ENCODE measurements at regions not wholly inside any gene's neighbourhood (a gene's known extent, or its start where the extent isn't known, plus 50 kb on each side); places are given as distances from the start of the nearest gene placed in this dataset.

GRCh38 chr6:105775095-105775494 lies 311.0 kb upstream of the PRDM1 start:
- H3K27ac ChIP-seq (ENCODE audit: low read depth, low read length), result no peak overlapping the region
- H3K27me3 ChIP-seq (ENCODE audit: insufficient read depth, low read length), result no peaks in the 10 kb centered on the region
- no peak overlapping the region for H3K9ac ChIP-seq (ENCODE audit: low read depth, low read length)
- no peak overlapping the region for H3K4me3 ChIP-seq (ENCODE audit: low read length)
- peaks cover 20% of the 10 kb centered on the region for H3K9me3 ChIP-seq (ENCODE audit: insufficient read depth, low read depth, low read length)
- no peaks in the 10 kb centered on the region for H3K4me1 ChIP-seq (ENCODE audit: insufficient read depth, low read length)
- 80% methylated on average over 1 of the region's 1 CpG for WGBS
- no peaks in the 10 kb centered on the region for H3K36me3 ChIP-seq (ENCODE audit: insufficient read depth, low read length)

GRCh38 chr6:105774247-105774646 lies 311.9 kb upstream of the PRDM1 start:
- WGBS, result no CpG with 5 or more reads among the region's 1 CpG
- no peaks in the 10 kb centered on the region for H3K27me3 ChIP-seq (ENCODE audit: insufficient read depth, low read length)

GRCh38 chr6:105771313-105771970 lies 314.7 kb upstream of the PRDM1 start:
- 100% methylated on average over 1 of the region's 1 CpG for WGBS
- peaks cover 18% of the 10 kb centered on the region for H3K9me3 ChIP-seq (ENCODE audit: insufficient read depth, low read depth, low read length)
- H3K9ac ChIP-seq (ENCODE audit: low read depth, low read length), result no peak overlapping the region
- no peak overlapping the region for H3K27ac ChIP-seq (ENCODE audit: low read depth, low read length)
- no peaks in the 10 kb centered on the region for H3K4me1 ChIP-seq (ENCODE audit: insufficient read depth, low read length)
- no peak overlapping the region for H3K4me3 ChIP-seq (ENCODE audit: low read length)
- H3K36me3 ChIP-seq (ENCODE audit: insufficient read depth, low read length), result no peaks in the 10 kb centered on the region
- no peaks in the 10 kb centered on the region for H3K27me3 ChIP-seq (ENCODE audit: insufficient read depth, low read length)

More at GRCh38 chr6:105774247-105774646, 311.9 kb upstream of the PRDM1 start:
- H3K9ac ChIP-seq (ENCODE audit: low read depth, low read length), result no peak overlapping the region
- no peak overlapping the region for H3K4me3 ChIP-seq (ENCODE audit: low read length)
- no peak overlapping the region for H3K27ac ChIP-seq (ENCODE audit: low read depth, low read length)
- H3K9me3 ChIP-seq (ENCODE audit: insufficient read depth, low read depth, low read length), result peaks cover 20% of the 10 kb centered on the region
- H3K36me3 ChIP-seq (ENCODE audit: insufficient read depth, low read length), result no peaks in the 10 kb centered on the region
- H3K4me1 ChIP-seq (ENCODE audit: insufficient read depth, low read length), result no peaks in the 10 kb centered on the region

- Histone ChIP-seq H3K9ac (ENCODE audit: low read depth, low read length) (no peak overlapping the region), H3K9me3 (ENCODE audit: insufficient read depth, low read depth, low read length) (peaks cover 4% of the 10 kb centered on the region), H3K4me3 (ENCODE audit: low read length) (no peak overlapping the region), H3K27ac (ENCODE audit: low read depth, low read length) (no peak overlapping the region), H3K4me1 (ENCODE audit: insufficient read depth, low read length) (no peaks in the 10 kb centered on the region), H3K27me3 (ENCODE audit: insufficient read depth, low read length) (no peaks in the 10 kb centered on the region), H3K36me3 (ENCODE audit: insufficient read depth, low read length) (no peaks in the 10 kb centered on the region)
- 89% methylated on average over 2 of the region's 2 CpGs for WGBS
Measured at GRCh38 chr6:105769987-105770386, 316.1 kb upstream of the PRDM1 start.

- no peaks in the 10 kb centered on the region for H3K4me1 ChIP-seq (ENCODE audit: insufficient read depth, low read length)
- no peak overlapping the region for H3K9ac ChIP-seq (ENCODE audit: low read depth, low read length)
- no peaks in the 10 kb centered on the region for H3K36me3 ChIP-seq (ENCODE audit: insufficient read depth, low read length)
- H3K27ac ChIP-seq (ENCODE audit: low read depth, low read length), result no peak overlapping the region
- H3K9me3 ChIP-seq (ENCODE audit: insufficient read depth, low read depth, low read length), result no peaks in the 10 kb centered on the region
- 92% methylated on average over 1 of the region's 1 CpG for WGBS
- no peaks in the 10 kb centered on the region for H3K27me3 ChIP-seq (ENCODE audit: insufficient read depth, low read length)
- no peak overlapping the region for H3K4me3 ChIP-seq (ENCODE audit: low read length)
Measured at GRCh38 chr6:105769197-105769596, 316.9 kb upstream of the PRDM1 start.

- no peaks in the 10 kb centered on the region for H3K36me3 ChIP-seq (ENCODE audit: insufficient read depth, low read length)
- WGBS, result 89% methylated on average over 3 of the region's 3 CpGs
Measured at GRCh38 chr6:105767541-105767940, 318.6 kb upstream of the PRDM1 start.

GRCh38 chr6:105765239-105765638 lies 320.9 kb upstream of the PRDM1 start:
- H3K4me3 ChIP-seq (ENCODE audit: low read length), result no peak overlapping the region
- H3K36me3 ChIP-seq (ENCODE audit: insufficient read depth, low read length), result no peaks in the 10 kb centered on the region
- no peaks in the 10 kb centered on the region for H3K27me3 ChIP-seq (ENCODE audit: insufficient read depth, low read length)
- no peaks in the 10 kb centered on the region for H3K4me1 ChIP-seq (ENCODE audit: insufficient read depth, low read length)
- H3K9ac ChIP-seq (ENCODE audit: low read depth, low read length), result no peak overlapping the region
- H3K27ac ChIP-seq (ENCODE audit: low read depth, low read length), result no peak overlapping the region
- no peaks in the 10 kb centered on the region for H3K9me3 ChIP-seq (ENCODE audit: insufficient read depth, low read depth, low read length)

More at GRCh38 chr6:105767541-105767940, 318.6 kb upstream of the PRDM1 start:
- Histone ChIP-seq H3K4me3 (ENCODE audit: low read length) (no peak overlapping the region), H3K27me3 (ENCODE audit: insufficient read depth, low read length) (no peaks in the 10 kb centered on the region), H3K27ac (ENCODE audit: low read depth, low read length) (no peak overlapping the region), H3K9ac (ENCODE audit: low read depth, low read length) (no peak overlapping the region), H3K9me3 (ENCODE audit: insufficient read depth, low read depth, low read length) (no peaks in the 10 kb centered on the region), H3K4me1 (ENCODE audit: insufficient read depth, low read length) (no peaks in the 10 kb centered on the region)

GRCh38 chr6:105764315-105764714 lies 321.8 kb upstream of the PRDM1 start:
- Histone ChIP-seq H3K27me3 (ENCODE audit: insufficient read depth, low read length) (no peaks in the 10 kb centered on the region), H3K36me3 (ENCODE audit: insufficient read depth, low read length) (no peaks in the 10 kb centered on the region), H3K9ac (ENCODE audit: low read depth, low read length) (no peak overlapping the region), H3K4me3 (ENCODE audit: low read length) (no peak overlapping the region), H3K4me1 (ENCODE audit: insufficient read depth, low read length) (no peaks in the 10 kb centered on the region), H3K27ac (ENCODE audit: low read depth, low read length) (no peak overlapping the region), H3K9me3 (ENCODE audit: insufficient read depth, low read depth, low read length) (no peaks in the 10 kb centered on the region)
- 97% methylated on average over 1 of the region's 1 CpG for WGBS

GRCh38 chr6:105763866-105764265 lies 322.3 kb upstream of the PRDM1 start:
- no peaks in the 10 kb centered on the region for H3K9me3 ChIP-seq (ENCODE audit: insufficient read depth, low read depth, low read length)
- no peaks in the 10 kb centered on the region for H3K36me3 ChIP-seq (ENCODE audit: insufficient read depth, low read length)
- no peak overlapping the region for H3K4me3 ChIP-seq (ENCODE audit: low read length)
- H3K27ac ChIP-seq (ENCODE audit: low read depth, low read length), result no peak overlapping the region
- H3K27me3 ChIP-seq (ENCODE audit: insufficient read depth, low read length), result no peaks in the 10 kb centered on the region
- no peaks in the 10 kb centered on the region for H3K4me1 ChIP-seq (ENCODE audit: insufficient read depth, low read length)
- H3K9ac ChIP-seq (ENCODE audit: low read depth, low read length), result no peak overlapping the region
- 95% methylated on average over 2 of the region's 2 CpGs for WGBS

GRCh38 chr6:105760746-105761145 lies 325.4 kb upstream of the PRDM1 start:
- Histone ChIP-seq H3K4me3 (ENCODE audit: low read length) (no peak overlapping the region), H3K9ac (ENCODE audit: low read depth, low read length) (no peak overlapping the region), H3K27ac (ENCODE audit: low read depth, low read length) (no peak overlapping the region), H3K36me3 (ENCODE audit: insufficient read depth, low read length) (no peaks in the 10 kb centered on the region), H3K4me1 (ENCODE audit: insufficient read depth, low read length) (no peaks in the 10 kb centered on the region), H3K9me3 (ENCODE audit: insufficient read depth, low read depth, low read length) (no peaks in the 10 kb centered on the region), H3K27me3 (ENCODE audit: insufficient read depth, low read length) (no peaks in the 10 kb centered on the region)
- 100% methylated on average over 1 of the region's 3 CpGs for WGBS

GRCh38 chr6:105759946-105760345 lies 326.2 kb upstream of the PRDM1 start:
- 0 out of 2 replicates have a peak, but pooled peaks cover 3% of the 10 kb centered on the region for H3K9me3 ChIP-seq (ENCODE audit: insufficient read depth, low read depth, low read length)
- no peaks in the 10 kb centered on the region for H3K36me3 ChIP-seq (ENCODE audit: insufficient read depth, low read length)
- H3K4me1 ChIP-seq (ENCODE audit: insufficient read depth, low read length), result no peaks in the 10 kb centered on the region
- no peaks in the 10 kb centered on the region for H3K27me3 ChIP-seq (ENCODE audit: insufficient read depth, low read length)
- H3K9ac ChIP-seq (ENCODE audit: low read depth, low read length), result no peak overlapping the region
- H3K4me3 ChIP-seq (ENCODE audit: low read length), result no peak overlapping the region
- 100% methylated on average over 4 of the region's 4 CpGs for WGBS
- no peak overlapping the region for H3K27ac ChIP-seq (ENCODE audit: low read depth, low read length)

- no peak overlapping the region for H3K9ac ChIP-seq (ENCODE audit: low read depth, low read length)
- no peaks in the 10 kb centered on the region for H3K27me3 ChIP-seq (ENCODE audit: insufficient read depth, low read length)
- H3K4me1 ChIP-seq (ENCODE audit: insufficient read depth, low read length), result peaks cover under 1% of the 10 kb centered on the region; the same call in 1 of the 2 replicates
- no peak overlapping the region for H3K27ac ChIP-seq (ENCODE audit: low read depth, low read length)
- H3K4me3 ChIP-seq (ENCODE audit: low read length), result no peak overlapping the region
- H3K9me3 ChIP-seq (ENCODE audit: insufficient read depth, low read depth, low read length), result peaks cover 5% of the 10 kb centered on the region; the same call in 1 of the 2 replicates
- WGBS, result 88% methylated on average over 2 of the region's 2 CpGs
- no peaks in the 10 kb centered on the region for H3K36me3 ChIP-seq (ENCODE audit: insufficient read depth, low read length)
Measured at GRCh38 chr6:105759015-105759414, 327.1 kb upstream of the PRDM1 start.

All from HUES64 (cell line).